Epithelial cell of esophagus (primary cell): ENCODE measurements at regions not wholly inside any gene's neighbourhood (a gene's known extent, or its start where the extent isn't known, plus 50 kb on each side); places are given as distances from the start of the nearest gene placed in this dataset.

ENCODE experiments used
- DNase-seq: peaks from one replicate; pipeline ENCODE4 v3.0.0; 2010; ENCODE audit warnings: low read depth
- H3K4me3 ChIP-seq: 2 replicates; pipeline ENCODE4 v1.5.1; 2011; ENCODE audit warnings: mild to moderate bottlenecking, low read length, control low read depth
- CTCF ChIP-seq: IDR thresholded peaks from 2 replicates; pipeline ENCODE4 v1.5.1; 2011; ENCODE audit warnings: low read depth, mild to moderate bottlenecking, low read length, control low read depth, inconsistent platforms; ENCODE audit not compliant: insufficient read depth; ENCODE audit errors: missing control alignments

GRCh38 chr20:19022118-19022575 lies 190.3 kb upstream of the SLC24A3 start:
- DNase-seq: no peak
- no peak for TF ChIP-seq CTCF
- H3K4me3 ChIP-seq: no peak overlapping the region

- H3K4me3 ChIP-seq: no peak overlapping the region
- DNase-seq: no peak
- no peak for TF ChIP-seq CTCF
Observed at GRCh38 chr20:19022791-19023448, 189.5 kb upstream of the SLC24A3 start.

GRCh38 chr20:19024296-19025035 lies 188.0 kb upstream of the SLC24A3 start:
- H3K4me3 ChIP-seq: no peak overlapping the region
- DNase-seq: no peak
- no peak for TF ChIP-seq CTCF

DNA sequence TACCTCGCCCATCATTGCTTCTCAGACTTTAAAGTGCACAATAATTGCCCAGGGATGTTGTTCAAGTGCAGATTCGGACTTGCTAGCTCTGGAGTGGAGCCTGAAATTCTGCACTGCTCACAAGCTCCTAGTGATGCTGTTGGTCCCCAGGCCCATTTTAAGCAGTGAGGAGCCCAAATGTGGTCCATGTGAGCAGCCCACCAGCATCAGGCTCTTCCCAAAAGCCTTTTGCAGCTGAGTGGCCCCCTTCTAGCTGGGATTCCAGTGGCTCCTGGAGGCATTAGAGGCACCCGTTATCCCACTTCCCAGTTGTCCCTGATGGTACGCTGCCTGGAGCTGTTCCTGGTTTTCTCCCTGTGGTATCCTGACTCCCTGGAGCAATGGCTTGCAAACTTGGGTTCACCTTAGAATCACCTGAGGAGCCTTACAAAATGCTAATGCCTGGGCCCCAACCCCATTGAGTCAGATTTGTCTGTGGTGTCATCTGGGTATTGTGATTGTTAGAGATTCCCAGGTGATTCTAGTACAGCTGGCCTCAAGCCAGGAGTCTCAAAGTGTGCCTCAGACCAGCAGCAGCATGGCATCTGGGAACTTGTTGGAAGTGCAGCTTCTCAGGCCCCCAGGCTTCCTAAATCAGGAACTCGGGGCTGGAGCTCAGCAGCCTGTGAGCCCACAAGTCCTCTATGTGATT lies 186.9 kb upstream of the SLC24A3 start:
- DNase-seq: no peak
- H3K4me3 ChIP-seq: no peak overlapping the region
- TF ChIP-seq CTCF: no peak

DNA sequence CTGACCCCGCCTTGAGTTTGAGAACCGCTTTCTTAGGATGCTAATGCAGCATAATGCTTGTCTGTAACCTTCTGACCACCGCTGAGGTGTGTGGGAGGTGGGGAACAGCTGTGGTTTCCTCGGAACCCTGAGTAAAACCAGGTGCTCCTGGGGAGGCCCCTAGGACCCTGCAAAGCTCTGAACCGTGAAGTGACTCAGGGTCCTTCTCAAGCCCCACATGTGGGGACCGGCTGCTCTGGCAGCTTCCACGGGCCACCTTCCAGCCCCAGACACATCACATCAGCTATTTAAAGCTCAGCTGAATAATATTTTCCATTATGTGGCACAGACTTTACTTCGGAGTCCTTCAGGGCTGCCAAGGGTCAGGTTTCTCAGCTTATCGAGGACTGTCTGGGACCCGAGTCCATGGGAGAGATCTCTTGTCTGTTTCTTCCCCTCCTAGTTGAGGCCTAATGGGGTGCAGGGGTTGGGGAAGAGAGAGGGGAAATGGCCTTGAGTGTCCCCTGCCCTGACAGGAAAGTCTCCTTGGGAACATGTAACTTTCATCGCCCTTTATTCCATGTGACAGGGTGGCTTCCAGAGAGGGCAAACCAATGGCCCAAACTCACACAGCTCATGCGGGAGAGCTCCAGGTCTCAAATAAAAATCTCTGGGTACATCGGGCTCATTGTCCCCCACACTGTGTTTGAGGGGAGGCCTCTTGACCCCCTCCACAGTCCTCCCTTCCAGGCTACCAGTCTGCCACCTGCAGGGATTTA lies 186.1 kb upstream of the SLC24A3 start:
- H3K4me3 ChIP-seq: no peak overlapping the region
- no peak for DNase-seq
- no peak for TF ChIP-seq CTCF

- TF ChIP-seq CTCF: peak; percentile 1
- no peak for DNase-seq
- H3K4me3 ChIP-seq: no peak overlapping the region
Observed at GRCh38 chr20:19026901-19027644, 185.4 kb upstream of the SLC24A3 start.
